Bronchial epithelial cell (primary cell): ENCODE measurements at regions not wholly inside any gene's neighbourhood (a gene's known extent, or its start where the extent isn't known, plus 50 kb on each side); places are given as distances from the start of the nearest gene placed in this dataset.

Experiments
- DNase-seq: peaks from one replicate; pipeline ENCODE4 v3.0.0-alpha.2; 2010; ENCODE audit warnings: low read depth
- FAIRE-seq: peaks from 2 replicates; lab custom pipeline; 2011; peaks lifted over from hg19 to GRCh38; lab: Jason Lieb, UNC
- H3K27me3 ChIP-seq: 2 replicates; pipeline ENCODE4 v1.5.1; 2011; ENCODE audit warnings: low read length; ENCODE audit not compliant: control insufficient read depth, insufficient read depth
- H3K36me3 ChIP-seq: 2 replicates; pipeline ENCODE4 v1.5.1; 2011; ENCODE audit warnings: low read length; ENCODE audit not compliant: control insufficient read depth, insufficient read depth
- H3K4me3 ChIP-seq: 2 replicates; pipeline ENCODE4 v1.5.1; 2011; ENCODE audit warnings: mild to moderate bottlenecking, low read depth, low read length, control low read depth
- CTCF ChIP-seq: IDR thresholded peaks from 2 replicates; pipeline ENCODE4 v1.5.1; 2011; ENCODE audit warnings: mild to moderate bottlenecking, moderate library complexity, low read length, control low read depth, inconsistent platforms; ENCODE audit not compliant: insufficient read depth, severe bottlenecking

- TF ChIP-seq CTCF: no peak
- H3K27me3 ChIP-seq: no peaks in the 10 kb centered on the region
- FAIRE-seq: peak; percentile 72
- no peak for DNase-seq
- no peaks in the 10 kb centered on the region for H3K36me3 ChIP-seq
- no peak overlapping the region for H3K4me3 ChIP-seq
Measured at GRCh38 chr2:117644403-117644802, 170.1 kb upstream of the DDX18 start.

GRCh38 chr2:117645458-117645857, 169.0 kb upstream of the DDX18 start:
- FAIRE-seq: no peak
- Histone ChIP-seq H3K4me3 (no peak overlapping the region), H3K27me3 (no peaks in the 10 kb centered on the region), H3K36me3 (no peaks in the 10 kb centered on the region)
- no peak for TF ChIP-seq CTCF
- DNase-seq: no peak

- FAIRE-seq (no peak), DNase-seq (no peak)
- Histone ChIP-seq H3K4me3 (no peak overlapping the region), H3K36me3 (no peaks in the 10 kb centered on the region), H3K27me3 (no peaks in the 10 kb centered on the region)
- TF ChIP-seq CTCF: no peak
Measured at GRCh38 chr2:117646099-117646498, 168.4 kb upstream of the DDX18 start.

- Histone ChIP-seq H3K4me3 (no peak overlapping the region), H3K27me3 (no peaks in the 10 kb centered on the region), H3K36me3 (no peaks in the 10 kb centered on the region)
- DNase-seq (no peak), FAIRE-seq (no peak)
- no peak for TF ChIP-seq CTCF
Measured at GRCh38 chr2:117646872-117647271, 167.6 kb upstream of the DDX18 start.

GRCh38 chr2:117656546-117656945, 157.9 kb upstream of the DDX18 start:
- H3K27me3 ChIP-seq: no peaks in the 10 kb centered on the region
- H3K36me3 ChIP-seq: no peaks in the 10 kb centered on the region
- TF ChIP-seq CTCF: no peak
- FAIRE-seq (no peak), DNase-seq (no peak)
- H3K4me3 ChIP-seq: no peak overlapping the region

GRCh38 chr2:117661619-117662018, 152.9 kb upstream of the DDX18 start:
- no peak for TF ChIP-seq CTCF
- Histone ChIP-seq H3K36me3 (no peaks in the 10 kb centered on the region), H3K27me3 (no peaks in the 10 kb centered on the region), H3K4me3 (no peak overlapping the region)
- FAIRE-seq (no peak), DNase-seq (no peak)
